Skeletal muscle tissue (tissue), 3 donors: ENCODE measurements at regions not wholly inside any gene's neighbourhood (a gene's known extent, or its start where the extent isn't known, plus 50 kb on each side); places are given as distances from the start of the nearest gene placed in this dataset.

Experiments
- H3K27ac ChIP-seq: one replicate; pipeline ENCODE4 v1.7.0; 2013; ENCODE audit warnings: mild to moderate bottlenecking, low read depth, low read length, inconsistent platforms
- H3K27me3 ChIP-seq, 3 donors: one replicate each; pipeline ENCODE4 v1.7.0; 2013; ENCODE audit warnings: low read length in 3 of 3; ENCODE audit not compliant: control insufficient read depth in 3 of 3, insufficient read depth in 3 of 3
- H3K36me3 ChIP-seq, 3 donors: one replicate each; pipeline ENCODE4 v1.7.0; 2013; ENCODE audit warnings: low read length in 3 of 3; ENCODE audit not compliant: control insufficient read depth in 3 of 3, insufficient read depth in 3 of 3
- H3K4me1 ChIP-seq, 3 donors: one replicate each; pipeline ENCODE4 v1.7.0; 2013; ENCODE audit warnings: low read length in 3 of 3, mild to moderate bottlenecking in 3 of 3; ENCODE audit not compliant: control insufficient read depth in 3 of 3, insufficient read depth in 3 of 3
- H3K4me3 ChIP-seq, 3 donors: one replicate each; pipeline ENCODE4 v1.7.0; 2013; ENCODE audit warnings: low read length in 3 of 3
- H3K9ac ChIP-seq, 3 donors: one replicate each; pipeline ENCODE4 v1.7.0; 2013; ENCODE audit warnings: low read length in 3 of 3, mild to moderate bottlenecking in 3 of 3, moderate library complexity in 2 of 3, low read depth in 1 of 3
- H3K9me3 ChIP-seq, 3 donors: one replicate each; pipeline ENCODE4 v1.7.0; 2013; ENCODE audit warnings: low read length in 3 of 3; ENCODE audit not compliant: control insufficient read depth in 3 of 3
- donor health status: Osteomylitis.

DNA sequence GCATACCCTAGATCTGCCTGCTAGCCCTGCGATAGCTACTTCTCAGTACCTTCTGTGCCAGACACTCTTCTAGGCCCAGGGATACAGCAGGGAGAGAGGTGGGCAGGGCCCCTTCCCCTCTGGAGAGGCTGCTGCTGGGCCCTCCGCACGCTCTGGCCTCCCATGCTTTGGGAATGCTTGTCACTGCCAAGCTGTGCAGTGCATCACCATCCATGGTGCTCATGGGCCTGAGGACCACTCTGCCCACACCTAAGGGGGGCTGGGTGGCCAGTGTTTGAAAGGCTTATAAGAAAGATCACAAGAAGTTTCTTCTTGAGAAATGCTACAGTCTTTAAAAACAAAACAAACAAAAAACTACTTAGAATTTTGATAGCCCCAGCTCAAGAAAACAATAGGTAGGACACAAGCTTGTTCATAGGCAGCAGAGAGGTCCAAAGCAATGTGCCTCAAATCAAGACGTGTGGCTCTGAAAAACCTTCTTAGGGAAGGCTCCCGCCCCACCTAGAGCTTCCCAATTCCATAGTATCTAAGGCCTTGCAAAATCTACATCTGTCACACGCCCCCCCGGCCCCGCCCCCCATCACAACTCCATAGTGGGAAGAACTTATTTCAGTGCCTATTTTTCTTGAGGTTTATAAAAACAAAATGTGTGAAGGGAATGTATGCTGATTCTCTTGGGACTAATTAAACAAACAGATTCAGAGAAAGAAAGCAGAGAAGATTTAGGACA, 145.8 kb downstream of the TM9SF2 start:
- no peaks in the 10 kb centered on the region for H3K4me1 ChIP-seq
- H3K27ac ChIP-seq, result no peak overlapping the region
- H3K36me3 ChIP-seq, result no peaks in the 10 kb centered on the region
- no peaks in the 10 kb centered on the region for H3K27me3 ChIP-seq
- H3K9ac ChIP-seq, result no peak overlapping the region
- H3K9me3 ChIP-seq, result no peaks in the 10 kb centered on the region
- H3K4me3 ChIP-seq, result no peak overlapping the region

DNA sequence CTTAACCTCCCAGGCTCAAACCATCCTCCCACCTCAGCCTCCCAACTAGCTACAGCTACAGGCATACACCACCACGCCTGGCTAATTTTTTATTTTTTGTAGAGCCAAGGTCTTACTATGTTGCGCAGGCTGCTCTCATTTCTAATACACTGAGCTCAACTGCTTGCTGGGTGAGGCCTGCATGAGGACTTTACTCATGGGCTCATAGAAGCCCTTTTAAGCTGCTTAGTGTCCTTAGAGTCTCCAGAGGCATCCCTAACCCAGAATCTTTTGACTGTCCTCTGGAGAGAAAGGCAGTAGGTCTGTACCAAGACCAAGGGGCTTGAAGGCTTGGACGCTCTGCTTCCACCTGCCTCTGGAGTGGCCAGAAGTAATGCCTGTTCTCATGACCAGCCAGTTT, 141.6 kb downstream of the TM9SF2 start:
- no peaks in the 10 kb centered on the region for H3K27me3 ChIP-seq
- H3K9me3 ChIP-seq, result no peaks in the 10 kb centered on the region
- no peaks in the 10 kb centered on the region for H3K36me3 ChIP-seq
- H3K9ac ChIP-seq, result no peak overlapping the region
- H3K4me3 ChIP-seq, result no peak overlapping the region
- H3K27ac ChIP-seq, result no peak overlapping the region
- H3K4me1 ChIP-seq, result no peaks in the 10 kb centered on the region

DNA sequence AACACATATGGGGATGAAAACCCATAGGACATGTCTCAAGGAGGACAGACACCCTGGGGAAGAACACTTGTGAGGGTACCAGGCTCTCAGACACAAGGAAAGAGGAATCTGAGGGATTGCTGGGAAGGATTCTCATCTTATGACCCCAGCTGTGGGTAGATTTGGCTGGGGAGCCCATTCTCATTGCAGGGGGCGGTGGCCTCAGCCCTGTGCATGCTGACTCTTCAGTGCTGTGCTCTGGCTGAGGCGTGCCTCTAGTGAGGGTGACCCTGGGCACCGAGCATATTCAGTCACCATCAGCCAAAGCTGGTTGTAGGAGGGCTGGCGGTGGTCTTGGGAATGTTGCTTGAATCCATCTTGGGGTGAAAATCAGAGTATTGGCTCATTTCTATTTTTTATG, 140.7 kb downstream of the TM9SF2 start:
- H3K27me3 ChIP-seq, result no peaks in the 10 kb centered on the region
- H3K9ac ChIP-seq, result no peak overlapping the region
- H3K4me3 ChIP-seq, result no peak overlapping the region
- H3K36me3 ChIP-seq, result no peaks in the 10 kb centered on the region
- no peaks in the 10 kb centered on the region for H3K4me1 ChIP-seq
- no peak overlapping the region for H3K27ac ChIP-seq
- no peaks in the 10 kb centered on the region for H3K9me3 ChIP-seq

DNA sequence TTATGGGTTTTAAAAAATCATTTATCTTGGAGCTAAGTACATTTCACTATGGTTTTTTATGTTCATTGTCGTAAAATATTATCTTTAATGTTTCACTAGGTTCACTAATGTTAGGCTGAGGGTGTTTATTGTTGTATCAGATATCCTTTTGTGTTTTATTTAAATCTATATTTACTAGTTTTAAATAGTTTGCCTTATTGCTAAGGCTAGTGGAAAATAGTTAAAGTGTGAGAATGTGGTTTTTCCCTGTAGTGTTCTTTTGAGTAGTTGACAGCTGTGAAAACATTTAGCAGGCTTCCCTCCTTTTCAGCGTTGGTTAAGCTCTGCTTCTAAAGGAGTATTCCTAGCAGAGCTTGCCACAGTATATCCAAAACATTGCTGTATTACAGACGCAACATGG, 139.0 kb downstream of the TM9SF2 start:
- H3K9me3 ChIP-seq, result no peaks in the 10 kb centered on the region
- H3K36me3 ChIP-seq, result no peaks in the 10 kb centered on the region
- H3K4me1 ChIP-seq, result no peaks in the 10 kb centered on the region
- H3K4me3 ChIP-seq, result no peak overlapping the region
- no peak overlapping the region for H3K9ac ChIP-seq
- no peaks in the 10 kb centered on the region for H3K27me3 ChIP-seq
- no peak overlapping the region for H3K27ac ChIP-seq

DNA sequence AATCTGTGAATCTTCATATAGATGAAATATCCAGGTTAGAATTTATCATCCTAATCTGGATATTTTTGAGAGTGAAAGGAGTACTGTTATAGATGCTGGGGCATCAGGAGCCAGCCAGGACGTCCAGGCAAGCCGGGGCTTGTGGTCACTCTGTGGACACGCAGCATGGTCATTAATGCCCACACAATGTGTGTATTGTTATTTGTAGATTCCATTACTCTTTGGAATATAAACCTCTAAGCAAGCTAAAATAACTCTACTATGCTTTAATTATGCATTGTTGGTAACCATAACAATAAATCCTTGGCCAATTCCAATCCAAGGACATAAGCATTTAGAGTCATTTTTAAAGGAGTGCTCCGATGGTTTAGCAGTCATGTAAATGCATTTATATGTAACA, 137.9 kb downstream of the TM9SF2 start:
- Histone ChIP-seq H3K4me1 (no peaks in the 10 kb centered on the region), H3K27ac (no peak overlapping the region), H3K27me3 (no peaks in the 10 kb centered on the region), H3K9me3 (no peaks in the 10 kb centered on the region), H3K4me3 (no peak overlapping the region), H3K36me3 (no peaks in the 10 kb centered on the region), H3K9ac (no peak overlapping the region)

DNA sequence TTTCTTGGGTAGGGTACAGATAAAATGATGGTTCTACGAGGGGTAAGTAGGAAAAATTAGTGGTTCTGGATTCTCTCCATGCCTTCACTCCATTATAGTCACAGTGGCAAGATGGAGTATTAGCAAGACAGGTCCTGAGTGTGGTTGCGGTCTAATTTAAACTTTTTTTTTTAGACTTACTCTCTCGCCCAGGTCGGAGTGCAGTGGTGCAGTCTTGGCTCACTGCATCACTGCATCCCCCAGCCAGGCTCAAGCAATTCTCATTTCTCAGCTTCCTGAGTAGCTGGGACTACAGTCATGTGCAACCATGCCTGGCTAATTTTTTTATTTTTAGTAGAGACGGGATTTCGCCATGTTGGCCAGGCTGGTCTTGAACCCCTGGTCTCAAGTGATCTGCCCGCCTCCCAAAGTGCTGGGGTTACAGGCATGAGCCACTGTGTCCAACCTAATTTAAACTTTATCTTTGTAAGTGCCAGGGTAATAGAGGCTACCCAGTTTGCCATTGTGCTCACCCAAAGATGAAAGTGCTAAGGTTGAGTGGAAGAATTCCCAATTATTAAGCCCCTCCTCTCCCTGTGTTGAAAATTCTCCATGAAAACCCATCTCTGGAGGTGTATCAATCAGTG, 135.6 kb downstream of the TM9SF2 start:
- Histone ChIP-seq H3K4me1 (no peaks in the 10 kb centered on the region), H3K27me3 (no peaks in the 10 kb centered on the region), H3K36me3 (no peaks in the 10 kb centered on the region), H3K9ac (no peak overlapping the region), H3K9me3 (peaks cover 0 to 2% (median 0%) of the 10 kb centered on the region in 3 donors), H3K4me3 (no peak overlapping the region), H3K27ac (no peak overlapping the region)

DNA sequence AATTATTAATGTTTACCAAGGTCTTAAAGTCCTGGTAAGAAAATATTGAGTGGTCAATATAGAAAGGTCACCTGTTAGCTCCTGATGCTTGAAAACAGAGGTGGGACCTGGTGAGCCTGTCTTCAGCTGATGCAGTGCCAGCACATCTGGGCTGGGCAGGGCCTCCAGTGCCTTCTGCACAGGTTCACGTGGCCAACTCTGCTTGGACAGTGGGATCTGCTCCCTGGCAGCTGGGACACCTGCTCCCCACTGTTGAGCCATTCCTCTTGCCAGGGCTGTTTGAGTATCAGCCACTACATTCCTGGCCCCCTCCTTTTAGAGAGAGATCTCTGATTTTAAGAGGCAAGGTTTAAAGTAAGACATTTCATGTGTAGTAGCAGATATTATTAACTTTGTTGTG, 135.0 kb downstream of the TM9SF2 start:
- peaks cover 0 to 2% (median 0%) of the 10 kb centered on the region in 3 donors for H3K9me3 ChIP-seq
- H3K27me3 ChIP-seq, result no peaks in the 10 kb centered on the region
- no peak overlapping the region for H3K9ac ChIP-seq
- no peak overlapping the region for H3K27ac ChIP-seq
- H3K4me1 ChIP-seq, result no peaks in the 10 kb centered on the region
- H3K36me3 ChIP-seq, result no peaks in the 10 kb centered on the region
- H3K4me3 ChIP-seq, result no peak overlapping the region

DNA sequence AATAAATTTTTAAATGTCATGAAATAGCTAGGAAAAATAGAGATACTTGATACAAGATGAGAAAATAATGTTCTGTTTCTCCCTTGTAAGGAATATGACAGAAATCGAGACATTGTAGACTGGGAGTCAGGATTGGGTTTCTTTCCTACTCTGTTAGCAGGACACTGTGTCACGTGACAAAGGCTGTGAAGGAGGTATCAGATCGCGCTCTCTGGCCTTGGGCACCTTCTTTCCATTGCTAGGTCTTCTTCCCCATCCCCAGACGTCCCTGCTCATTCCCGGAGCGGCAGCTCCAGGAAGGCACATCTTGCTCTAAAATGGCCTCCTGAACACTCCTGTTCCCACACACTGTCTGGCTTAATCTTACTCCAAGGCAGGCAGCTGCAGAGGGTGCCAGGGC, 133.4 kb downstream of the TM9SF2 start:
- no peak overlapping the region for H3K4me3 ChIP-seq
- no peaks in the 10 kb centered on the region for H3K36me3 ChIP-seq
- H3K27me3 ChIP-seq, result no peaks in the 10 kb centered on the region
- peaks cover 4 to 13% (median 8%) of the 10 kb centered on the region in 3 donors for H3K4me1 ChIP-seq
- H3K9ac ChIP-seq, result no peak overlapping the region
- peaks cover 0 to 2% (median 0%) of the 10 kb centered on the region in 3 donors for H3K9me3 ChIP-seq
- H3K27ac ChIP-seq, result no peak overlapping the region

DNA sequence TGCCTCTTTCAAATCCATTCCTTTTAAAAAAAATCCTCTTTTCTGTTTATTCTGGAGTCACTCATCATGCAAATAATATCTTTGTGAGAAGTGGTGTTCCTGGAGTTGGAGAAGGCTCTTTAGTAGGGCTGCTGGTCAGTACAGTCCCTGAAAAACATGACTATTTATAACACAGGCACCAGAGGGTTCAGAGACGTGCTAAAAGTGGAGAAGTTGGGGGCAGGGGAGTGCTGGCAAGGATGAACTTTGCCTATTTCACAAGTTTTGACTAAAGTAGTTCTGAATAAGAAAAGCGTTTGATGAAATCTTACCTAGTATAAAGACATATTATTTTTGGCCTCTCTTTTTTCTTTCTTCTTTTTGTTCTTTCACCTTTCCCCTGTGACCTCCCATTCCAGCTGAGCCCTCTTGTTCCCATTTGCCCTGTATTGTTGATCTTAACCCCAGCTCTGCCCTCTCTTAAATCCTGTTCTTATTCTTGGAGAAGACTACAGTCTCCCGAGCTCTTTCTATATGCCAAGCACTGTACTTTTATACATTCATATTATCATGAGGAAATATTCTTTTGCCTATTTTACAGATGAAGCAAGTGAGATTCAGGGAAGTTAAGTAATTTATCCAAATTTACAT, 129.1 kb downstream of the TM9SF2 start:
- H3K9me3 ChIP-seq, result peaks cover 0 to 2% (median 0%) of the 10 kb centered on the region in 3 donors
- no peaks in the 10 kb centered on the region for H3K27me3 ChIP-seq
- H3K36me3 ChIP-seq, result no peaks in the 10 kb centered on the region
- H3K4me1 ChIP-seq, result peaks cover 16 to 23% (median 22%) of the 10 kb centered on the region in 3 donors
- no peak overlapping the region for H3K4me3 ChIP-seq
- H3K27ac ChIP-seq, result no peak overlapping the region
- H3K9ac ChIP-seq, result peak overlapping the region in 1 of 3 donors; percentile 1

DNA sequence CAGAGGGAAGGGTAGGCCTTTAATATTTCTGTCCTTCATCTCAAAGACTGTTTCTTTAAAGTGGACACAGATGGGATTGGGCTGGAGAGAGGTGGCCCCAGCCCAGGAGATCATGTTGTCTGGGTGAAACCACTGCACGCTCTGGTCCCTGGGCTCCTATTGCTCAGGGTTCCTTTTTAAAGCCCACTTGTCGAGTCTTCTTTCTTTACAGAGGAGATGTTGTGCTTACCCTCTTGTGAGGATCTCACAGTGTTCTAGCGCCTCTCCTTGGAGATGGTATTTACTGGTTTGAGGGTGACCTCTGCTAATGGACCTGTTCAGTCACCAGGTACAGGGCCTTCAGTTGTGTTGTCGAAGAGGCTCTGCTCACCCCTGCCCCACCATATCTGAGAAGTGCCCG, 128.4 kb downstream of the TM9SF2 start:
- no peaks in the 10 kb centered on the region for H3K36me3 ChIP-seq
- peaks cover 0 to 2% (median 0%) of the 10 kb centered on the region in 3 donors for H3K9me3 ChIP-seq
- H3K27me3 ChIP-seq, result no peaks in the 10 kb centered on the region
- no peak overlapping the region for H3K27ac ChIP-seq
- peaks cover 16 to 23% (median 22%) of the 10 kb centered on the region in 3 donors for H3K4me1 ChIP-seq
- H3K4me3 ChIP-seq, result peak overlapping the region in 1 of 3 donors; percentile 6
- H3K9ac ChIP-seq, result peak overlapping the region in 1 of 3 donors; percentile 1
